ENCODE measurements at regions not wholly inside any gene's neighbourhood (a gene's known extent, or its start where the extent isn't known, plus 50 kb on each side); places are given as distances from the start of the nearest gene placed in this dataset.

DNA sequence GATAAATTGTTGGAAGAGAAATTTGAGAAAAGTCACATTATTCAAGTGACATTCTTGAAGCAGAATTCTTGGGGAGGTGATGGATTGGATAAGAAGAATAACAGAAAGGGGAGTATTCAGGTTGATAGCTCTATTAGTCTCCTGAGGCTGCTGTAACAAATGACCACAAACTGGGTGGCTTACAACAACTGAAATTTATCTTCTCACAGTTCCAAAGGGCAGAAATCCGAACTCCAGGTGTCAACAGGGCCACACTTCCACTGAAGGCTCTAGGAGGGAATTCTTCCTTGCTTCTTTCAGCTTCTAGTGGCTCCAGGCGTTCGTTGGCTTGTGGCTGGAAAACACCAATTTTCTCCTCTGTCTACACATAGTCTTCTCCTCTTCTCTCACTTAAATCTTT is 99.8 kb downstream of the TES start:
- no peak for DNase-seq

DNA sequence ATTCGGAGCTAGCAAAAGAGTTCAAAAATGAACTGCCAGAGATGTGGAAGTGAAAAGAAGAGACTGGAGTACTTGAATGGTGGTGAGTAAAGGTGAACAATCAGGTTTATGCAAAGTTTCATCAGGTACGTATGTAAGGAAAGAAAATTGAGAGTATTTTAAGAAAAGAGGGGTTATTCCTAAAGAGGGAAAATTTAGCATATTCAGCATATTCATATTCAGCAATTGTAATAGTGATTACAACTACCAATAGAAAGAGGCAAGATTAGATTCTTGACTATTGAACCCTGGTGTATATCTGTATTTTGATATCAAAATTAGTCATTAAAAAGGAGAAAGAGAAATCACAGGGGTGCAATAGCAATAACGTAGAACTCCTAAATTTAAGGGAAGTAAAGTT is 100.9 kb downstream of the TES start:
- DNase-seq = no peak

DNA sequence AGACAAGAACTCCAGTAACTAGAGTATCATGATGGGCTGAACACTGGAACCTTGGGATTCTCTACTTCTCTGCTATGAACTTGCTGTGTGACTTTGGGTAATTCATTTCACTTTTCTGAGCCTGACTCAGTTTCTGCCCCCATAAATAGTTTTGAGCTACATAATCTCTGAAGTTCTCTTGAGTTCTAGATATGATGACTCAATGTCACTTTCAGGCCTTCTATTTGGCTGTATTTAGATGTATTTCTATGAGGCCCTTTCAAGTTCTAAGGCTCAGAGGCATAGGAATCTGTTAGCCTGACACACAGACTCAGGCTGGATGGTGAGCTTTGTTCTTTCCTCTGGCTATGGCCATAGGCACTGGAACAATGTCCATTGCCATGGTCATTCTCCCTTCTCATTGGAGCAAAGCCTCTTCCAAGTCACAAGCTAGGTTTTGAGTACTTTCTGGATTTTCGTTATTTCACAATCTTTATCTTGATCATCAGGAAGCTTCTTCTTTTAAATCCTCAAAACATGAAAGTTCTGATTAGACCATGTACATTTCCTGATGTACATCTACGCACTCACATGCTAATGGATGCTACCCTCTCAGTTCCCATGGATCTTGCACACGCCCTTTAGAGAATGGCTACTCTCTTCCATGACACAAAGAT is 101.6 kb downstream of the TES start:
- DNase-seq = no peak

DNA sequence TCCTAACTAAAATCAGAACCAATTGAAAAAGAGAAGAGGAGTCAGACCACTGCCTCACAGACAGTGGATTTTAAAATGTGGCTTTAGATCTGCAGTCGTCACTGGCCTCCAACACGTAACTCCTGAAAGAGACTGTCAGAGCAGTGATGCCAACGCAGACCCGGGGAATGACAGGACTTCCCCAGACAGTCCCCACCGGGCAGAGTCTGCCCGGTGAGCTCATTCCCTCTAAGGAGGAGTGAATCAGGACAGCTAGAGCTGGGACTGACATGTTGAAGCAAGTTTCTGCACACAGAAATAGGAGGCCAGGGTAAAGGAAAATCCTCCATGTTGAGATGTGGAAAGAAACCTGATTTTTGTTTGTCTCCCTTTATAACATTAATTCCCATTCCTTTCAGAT is 105.0 kb downstream of the TES start:
- DNase-seq = no peak

DNA sequence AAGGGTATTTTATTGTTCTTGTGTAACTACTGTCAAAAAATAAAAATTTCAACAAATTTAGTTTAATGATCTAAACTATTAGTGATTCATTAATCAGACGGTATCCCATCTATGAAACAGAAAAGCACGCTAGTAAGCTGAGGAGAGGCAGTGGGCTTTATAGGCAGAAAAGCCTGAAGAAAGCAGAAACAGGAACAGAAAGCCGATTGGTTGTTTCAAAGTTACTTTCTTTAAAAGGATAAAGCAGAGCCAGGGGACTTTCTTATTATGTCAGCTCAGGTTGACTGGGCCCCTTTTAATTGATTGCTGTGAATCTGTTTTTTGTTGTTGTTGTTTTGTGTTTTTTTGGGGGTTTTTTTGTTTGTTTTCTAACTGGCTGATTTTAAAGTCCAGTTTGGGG is 105.5 kb downstream of the TES start:
- no peak for DNase-seq

DNA sequence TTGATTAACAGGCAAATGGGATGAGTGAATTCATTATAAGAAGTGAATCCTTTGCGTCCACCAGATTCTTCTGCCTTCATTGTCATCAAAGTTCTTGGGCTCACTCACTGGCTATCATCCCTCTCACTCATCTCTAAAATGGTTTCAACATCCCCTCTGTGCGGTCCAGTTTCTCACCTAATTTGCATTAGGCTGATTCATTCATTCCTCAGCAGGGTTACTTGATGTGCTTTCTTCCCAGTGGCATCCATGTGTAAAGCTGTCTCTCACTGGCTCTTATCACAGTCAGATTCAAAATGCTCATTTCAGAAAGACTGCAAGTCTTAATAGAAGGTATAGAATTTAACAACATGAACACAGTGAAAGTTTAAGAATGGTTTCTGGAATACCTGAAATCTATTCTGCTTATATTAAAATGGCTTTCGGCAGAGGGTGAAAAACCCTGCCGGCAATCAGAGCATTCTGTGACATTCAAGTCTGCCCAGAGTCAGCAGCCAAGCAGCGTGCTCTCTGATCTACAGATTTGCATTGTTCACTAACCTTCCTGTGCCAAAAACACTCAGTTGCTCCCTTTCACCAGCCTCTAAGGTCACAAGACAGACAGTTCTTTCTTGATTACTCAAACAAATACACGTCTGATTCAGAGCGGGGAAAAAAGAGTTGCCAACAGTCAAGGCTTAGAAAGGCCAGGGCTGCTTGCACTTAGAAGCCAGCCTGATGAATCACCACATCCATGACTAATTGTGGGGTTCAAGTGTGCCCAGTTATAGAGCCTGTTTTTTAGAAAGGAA is 106.7 kb downstream of the TES start:
- DNase-seq = peak; percentile 11

DNA sequence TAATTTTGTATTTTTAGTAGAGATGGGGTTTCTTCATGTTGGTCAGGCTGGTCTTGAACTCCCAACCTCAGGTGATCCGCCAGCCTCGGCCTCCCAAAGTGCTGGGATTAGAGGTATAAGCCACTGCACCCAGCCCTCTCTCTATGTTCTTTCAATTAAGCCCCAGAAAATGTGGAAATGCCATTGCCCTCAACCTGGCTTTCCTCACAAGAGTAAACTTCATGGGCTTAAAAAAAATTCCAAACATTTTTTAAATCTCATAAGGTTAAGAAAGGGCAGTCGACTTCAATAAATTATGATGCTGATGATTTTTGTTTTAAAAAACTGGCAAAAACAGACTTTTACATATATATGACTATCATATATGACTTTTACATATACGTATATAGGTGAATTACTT is 107.6 kb downstream of the TES start:
- no peak for DNase-seq

DNA sequence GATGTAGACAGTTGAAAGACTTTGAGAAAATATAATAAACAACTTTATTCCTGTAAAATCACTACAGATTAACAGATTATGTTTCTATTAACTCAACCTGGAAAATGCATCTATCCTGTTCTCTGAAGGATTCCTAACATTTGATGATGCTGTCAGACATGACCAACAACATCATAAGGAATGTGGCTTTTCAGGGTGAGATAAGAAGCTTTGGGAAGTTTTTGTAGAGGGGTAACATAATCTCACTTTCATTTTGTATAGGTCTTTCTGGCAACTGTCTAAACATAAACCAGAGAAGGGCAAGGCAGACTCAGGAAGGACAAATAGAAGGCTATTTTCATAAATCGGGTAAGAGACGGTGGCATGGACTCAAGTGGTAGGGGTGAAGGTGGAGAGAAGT is 112.2 kb downstream of the TES start:
- DNase-seq = no peak

DNA sequence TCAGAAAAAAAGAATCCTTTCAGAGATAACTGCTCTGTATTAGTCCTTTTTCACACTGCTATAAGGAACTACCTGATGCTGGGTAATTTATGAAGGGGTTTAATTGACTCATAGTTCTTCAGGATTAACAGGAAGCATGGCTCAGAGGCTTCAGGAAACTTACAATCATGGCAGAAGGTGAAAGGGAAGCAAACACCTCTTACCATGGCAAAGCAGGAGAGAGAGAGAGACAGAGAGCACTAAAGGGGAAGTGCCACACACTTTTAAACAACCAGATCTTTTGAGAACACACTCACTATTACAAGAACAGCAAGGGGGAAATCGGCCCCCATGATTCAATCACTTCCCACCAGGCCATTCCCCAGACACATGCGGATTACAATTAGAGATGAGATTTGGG is 114.2 kb downstream of the TES start:
- DNase-seq = no peak

DNA sequence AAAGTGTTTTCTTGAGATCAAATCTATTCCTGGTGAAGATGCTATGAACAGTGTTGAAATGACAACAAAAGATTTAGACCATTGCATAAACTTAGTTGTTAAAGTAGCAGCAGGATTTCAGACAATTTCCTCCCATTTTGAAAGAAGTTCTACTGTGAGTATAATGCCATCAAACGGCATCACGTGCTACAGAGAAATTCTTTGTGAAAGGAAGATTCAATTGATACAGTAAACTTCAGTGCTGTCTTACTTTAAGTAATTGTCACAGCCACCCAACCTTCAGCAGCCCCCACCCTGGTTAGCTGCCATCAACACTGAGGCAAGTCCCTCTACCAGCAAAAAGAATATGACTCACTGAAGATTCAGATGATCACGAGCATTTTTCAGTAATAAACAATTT is 115.2 kb downstream of the TES start:
- DNase-seq = no peak

DNA sequence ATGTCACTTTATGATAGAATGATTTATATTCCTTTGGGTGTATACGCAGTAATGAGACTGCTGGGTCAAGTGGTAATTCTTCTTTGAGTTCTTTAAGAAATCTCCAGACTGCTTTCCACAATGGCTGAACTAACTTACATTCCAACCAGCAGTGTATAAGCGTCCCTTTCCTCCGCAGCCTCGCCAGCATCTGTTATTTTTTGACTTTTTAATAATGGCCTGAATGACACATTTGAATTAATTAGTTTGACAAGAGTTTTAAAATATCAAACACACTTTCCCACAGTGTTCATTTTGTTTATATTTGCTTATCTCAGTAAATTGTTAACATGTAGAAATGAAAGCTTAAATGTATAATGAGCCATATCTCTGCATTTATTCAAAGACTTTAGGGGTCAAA is 116.8 kb downstream of the TES start:
- DNase-seq = no peak

DNA sequence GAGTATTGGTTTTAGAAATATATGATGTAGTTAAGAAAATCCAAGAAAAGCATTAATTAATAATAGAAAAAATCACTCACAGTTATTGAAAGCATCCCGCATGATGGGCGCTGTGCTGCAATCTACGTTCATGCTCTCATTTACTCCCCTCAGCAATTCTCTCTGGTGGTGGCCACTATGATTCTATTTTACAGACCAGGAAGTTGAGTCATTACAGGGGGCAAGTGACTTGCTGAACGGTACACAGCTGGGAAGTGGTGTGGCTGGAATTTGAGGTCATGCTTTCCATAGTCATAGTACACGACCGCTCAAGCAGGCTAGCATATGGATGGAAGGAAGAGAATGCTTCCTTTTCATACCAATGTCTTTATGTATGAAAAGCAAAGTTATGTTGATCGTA is 117.4 kb downstream of the TES start:
- no peak for DNase-seq

DNA sequence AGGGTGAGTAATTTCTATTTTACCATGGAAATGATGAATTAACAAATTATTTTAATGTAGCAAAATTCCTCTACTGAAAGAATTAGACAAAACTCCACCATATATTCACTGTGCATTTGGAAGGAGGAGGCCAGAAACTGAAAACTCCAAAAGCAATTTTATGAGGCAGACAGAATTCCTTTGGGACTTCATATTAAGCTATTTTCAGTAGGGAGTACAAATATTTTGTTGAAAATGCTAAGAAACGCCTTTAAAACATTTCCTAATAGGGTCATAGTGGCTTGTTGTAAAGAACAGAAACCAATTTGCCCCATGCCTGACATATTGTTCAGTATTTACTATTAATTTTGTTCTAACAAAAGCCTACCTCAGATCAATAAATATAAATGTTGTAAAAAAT is 117.8 kb downstream of the TES start:
- DNase-seq = no peak

DNA sequence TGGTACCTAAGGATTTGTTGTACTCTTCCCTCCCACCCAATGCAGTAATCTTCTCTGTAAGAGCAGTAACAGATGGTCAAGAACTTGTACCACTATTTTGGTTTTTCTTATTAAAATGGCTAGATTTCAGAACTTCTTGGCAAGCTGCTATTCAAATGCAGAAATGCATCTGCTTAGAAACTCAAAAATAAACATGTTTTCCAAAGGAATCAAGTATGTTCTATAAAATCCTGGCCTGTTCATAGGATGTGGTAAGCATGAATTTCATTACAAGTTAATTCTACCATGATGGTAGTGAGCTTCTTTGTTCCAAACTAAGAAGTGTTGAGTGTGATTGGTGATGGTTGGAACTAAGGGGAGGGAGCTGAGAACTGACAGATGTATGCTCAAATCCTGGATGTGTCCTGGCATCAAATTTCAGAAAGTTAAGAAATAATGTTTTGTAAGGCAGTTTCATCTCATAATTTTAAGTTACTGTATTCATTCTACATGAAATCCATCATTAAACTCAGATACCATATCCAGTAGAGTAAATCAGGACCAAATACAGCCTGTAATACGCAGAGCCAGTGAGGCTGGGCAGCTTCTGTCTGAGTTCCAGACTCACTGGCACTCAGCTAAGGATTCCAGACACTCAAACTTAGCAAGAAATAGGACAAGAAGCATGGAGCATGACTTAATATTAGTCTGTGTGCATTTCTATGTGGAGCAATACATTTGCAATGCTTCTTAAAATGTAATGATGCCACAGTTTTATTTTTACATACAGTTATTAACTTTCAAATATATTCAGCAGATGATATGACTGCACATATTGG is 119.6 kb downstream of the TES start:
- no peak for DNase-seq

DNA sequence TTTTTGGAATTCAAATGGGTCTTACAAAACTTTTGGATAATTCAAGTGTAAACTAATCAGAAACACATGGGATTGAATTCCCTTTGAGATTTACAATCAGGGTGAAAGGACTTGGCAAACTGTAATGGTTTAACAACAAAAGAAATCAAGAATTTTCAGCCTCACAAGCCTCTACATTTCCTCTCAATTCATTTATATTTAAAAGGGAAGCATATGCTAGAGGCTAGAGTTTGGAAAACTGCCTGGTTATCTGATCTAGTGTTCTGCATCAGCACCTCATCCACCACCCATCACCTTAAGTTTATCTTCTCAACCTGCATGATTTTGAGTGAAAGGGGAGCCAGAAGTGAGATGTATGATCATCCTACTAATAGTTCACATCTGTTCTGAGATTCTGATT is 120.7 kb downstream of the TES start:
- no peak for DNase-seq

DNA sequence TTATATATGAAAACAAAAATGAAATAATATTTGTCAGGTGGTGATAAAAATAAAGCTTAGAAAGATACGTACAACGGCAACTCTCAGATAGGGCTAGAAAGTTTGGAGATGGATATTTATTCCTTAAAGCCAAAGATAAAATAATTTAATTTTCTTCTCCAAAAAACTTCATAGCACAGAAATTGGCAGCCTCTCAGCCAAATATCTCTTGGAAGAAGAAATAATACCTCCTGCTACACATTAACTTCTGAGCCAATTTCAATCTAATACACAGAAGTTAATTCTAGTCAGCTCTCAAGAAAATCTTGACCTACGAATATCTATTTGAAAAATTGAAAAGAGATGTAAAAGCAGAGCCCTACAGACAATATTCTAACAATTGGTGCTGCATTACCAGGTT is 122.4 kb downstream of the TES start:
- no peak for DNase-seq

DNA sequence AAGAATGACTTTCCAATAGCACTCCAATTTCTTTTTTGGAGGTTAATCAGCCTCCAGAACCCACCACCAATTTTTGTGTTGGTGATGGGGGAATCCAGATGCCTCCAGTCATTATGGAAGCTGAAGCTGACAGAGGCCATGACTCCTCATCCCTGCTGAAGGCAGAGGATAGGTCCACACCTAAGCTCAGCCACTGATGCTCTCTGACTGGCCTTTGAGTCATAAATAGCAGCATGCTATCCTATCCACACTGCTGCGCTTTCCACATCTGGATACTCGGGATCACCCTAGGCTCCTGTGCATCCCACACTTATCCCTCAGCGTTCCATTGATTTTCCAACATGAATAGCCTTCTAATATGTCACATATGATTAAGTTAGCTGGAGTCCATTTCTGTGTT is 124.2 kb downstream of the TES start:
- DNase-seq = no peak

DNA sequence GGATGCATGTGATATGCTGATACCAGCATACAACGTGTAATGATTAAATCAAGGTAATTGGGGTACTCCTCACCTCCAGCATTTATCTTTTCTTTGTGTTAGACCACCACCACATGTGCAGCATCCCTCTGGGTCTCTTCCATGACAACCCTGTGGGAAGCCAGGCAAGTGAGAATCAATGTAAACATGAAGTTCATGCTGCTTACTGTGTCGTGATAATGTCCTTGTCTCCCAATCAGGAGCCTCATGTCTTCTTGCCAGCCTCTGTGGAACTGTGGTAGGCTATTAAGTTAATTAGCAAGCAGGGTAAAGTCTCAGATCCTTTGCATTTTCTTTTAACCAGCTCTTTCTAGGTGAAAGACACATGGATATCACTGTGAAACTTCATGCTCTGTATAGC is 126.7 kb downstream of the TES start:
- no peak for DNase-seq

DNA sequence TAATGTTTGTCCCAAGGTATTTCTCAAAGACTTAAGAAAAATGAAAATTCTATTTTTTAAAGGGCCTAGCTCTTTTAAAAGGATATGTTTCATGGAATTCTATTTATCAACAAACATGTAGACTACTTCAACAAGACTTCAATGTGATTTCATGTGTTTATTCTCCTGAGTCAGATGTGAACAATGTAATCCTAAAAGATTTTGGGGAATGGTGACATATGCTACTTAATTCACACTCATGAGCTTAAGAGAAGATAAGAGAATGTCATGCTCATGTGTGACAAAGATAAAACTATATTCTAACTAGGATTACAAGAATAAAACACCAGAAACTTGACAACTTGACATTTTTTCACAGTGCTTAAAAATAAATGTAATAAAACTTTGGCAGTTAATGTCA is 127.5 kb downstream of the TES start:
- no peak for DNase-seq

DNA sequence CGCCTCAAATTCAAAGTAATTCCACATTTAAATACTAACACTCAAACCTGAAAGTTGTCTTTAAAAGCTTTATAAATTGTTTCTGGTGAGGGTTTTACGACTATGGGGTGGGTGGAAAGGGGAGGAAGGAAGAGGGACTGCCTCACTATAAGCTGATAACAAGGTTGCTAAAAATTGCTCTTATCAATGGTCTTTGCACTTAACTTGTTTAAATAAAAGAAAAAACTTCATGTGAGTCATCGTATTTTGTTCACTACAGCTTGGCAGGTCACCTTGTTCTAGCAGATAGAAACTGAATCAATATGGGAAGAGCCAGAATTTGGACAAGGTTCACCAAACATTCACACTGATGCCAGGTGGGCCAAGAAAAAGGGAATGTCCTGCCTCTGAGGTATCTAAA is 129.2 kb downstream of the TES start:
- DNase-seq = no peak

DNA sequence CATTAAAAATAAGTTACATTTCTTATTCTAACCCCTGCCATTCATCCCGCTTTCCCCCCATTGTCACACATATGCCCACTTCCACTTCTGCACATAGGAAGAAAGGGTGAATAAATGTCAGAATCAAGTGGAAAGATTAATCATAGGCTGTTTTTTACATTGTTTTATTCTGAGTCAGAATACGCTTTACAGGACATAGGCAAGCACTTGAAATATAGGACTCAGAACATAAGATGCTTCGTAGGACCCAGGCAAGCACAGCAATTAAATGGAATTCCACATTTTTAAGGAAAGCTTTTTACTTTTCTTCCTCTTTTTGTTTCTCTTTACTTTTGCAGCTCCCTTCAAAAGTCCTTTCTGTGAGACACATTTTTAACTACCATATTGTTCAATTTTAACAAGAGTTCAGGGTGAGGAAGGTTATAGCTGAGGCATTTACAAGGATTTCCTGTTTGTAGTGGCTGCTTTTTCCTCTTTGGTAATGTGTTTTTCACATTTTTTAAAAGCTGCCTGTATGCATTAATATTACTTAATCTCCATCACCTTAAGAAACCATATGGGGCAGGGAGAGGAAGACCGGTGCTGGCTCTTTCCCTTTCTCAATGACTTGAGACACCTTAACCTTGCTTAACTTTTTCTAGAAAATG is 130.0 kb downstream of the TES start:
- DNase-seq = no peak

DNA sequence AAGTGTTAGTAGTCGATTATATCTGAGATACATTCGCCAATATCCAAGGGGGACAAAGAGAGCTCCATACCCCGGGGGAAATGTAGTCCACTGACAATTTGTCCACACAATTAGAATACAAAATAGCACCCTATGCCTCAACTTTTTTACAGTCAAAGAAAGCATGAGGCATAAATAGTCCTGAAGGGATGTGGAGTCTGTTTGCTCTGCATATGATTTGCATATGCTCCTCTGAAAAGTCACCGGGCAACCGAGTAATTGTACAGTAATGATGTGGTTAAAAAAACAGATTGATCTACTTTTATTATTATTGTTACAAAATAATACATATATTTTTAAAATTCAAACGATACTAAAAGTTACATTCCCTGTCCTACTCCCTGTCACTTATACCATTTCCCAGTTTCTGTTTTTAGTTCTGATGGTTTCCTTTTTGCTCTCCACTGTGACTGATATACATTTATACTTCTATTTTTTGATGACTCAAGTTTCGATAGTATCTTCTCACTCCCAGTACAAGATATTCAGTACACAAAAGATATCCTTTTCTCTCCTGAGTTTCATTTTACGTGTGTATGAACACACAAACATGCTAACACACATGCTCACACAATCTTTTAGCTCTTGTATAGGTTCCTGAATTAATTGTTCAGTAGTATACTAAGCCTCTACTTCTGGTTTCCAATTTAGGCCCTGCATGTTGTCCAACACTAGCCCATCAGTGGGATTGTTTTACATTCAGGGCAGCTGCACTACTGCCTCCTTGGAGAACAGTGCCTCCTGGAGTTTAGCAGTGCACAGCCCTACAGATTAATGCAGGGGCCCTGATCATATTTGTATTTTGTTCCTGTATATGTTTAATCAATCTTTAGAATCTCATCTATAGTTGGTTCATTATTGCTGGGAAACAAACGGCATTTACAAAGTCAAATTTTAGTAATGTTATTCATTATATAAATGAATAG is 130.9 kb downstream of the TES start:
- DNase-seq = no peak

Data from NK-92 treated with Interleukin-12 subunit alpha and Interleukin-12 subunit beta, amount 100 ng/mL, for 24 hours (cell line).